AG20443 (cell line): ENCODE measurements at regions not wholly inside any gene's neighbourhood (a gene's known extent, or its start where the extent isn't known, plus 50 kb on each side); places are given as distances from the start of the nearest gene placed in this dataset.

ENCODE experiments used
- DNase-seq: peaks from one replicate; pipeline ENCODE4 v3.0.0; 2012; ENCODE audit warnings: low spot score, mixed read lengths

GRCh38 chr13:44155422-44156293 lies 218.0 kb upstream of the SERP2 start:
- peak; percentile 73 for DNase-seq

- no peak for DNase-seq
Observed at GRCh38 chr13:44156294-44156658, 217.3 kb upstream of the SERP2 start.

- no peak for DNase-seq
Observed at GRCh38 chr13:44157606-44158005, 216.0 kb upstream of the SERP2 start.

GRCh38 chr13:44158098-44158521 lies 215.5 kb upstream of the SERP2 start:
- no peak for DNase-seq

GRCh38 chr13:44158881-44159632 lies 214.6 kb upstream of the SERP2 start:
- DNase-seq: no peak

GRCh38 chr13:44159633-44160279 lies 213.9 kb upstream of the SERP2 start:
- no peak for DNase-seq

- DNase-seq: no peak
Observed at GRCh38 chr13:44160591-44161191, 212.9 kb upstream of the SERP2 start.

- no peak for DNase-seq
Observed at GRCh38 chr13:44163108-44163507, 210.5 kb upstream of the SERP2 start.

- DNase-seq: no peak
Observed at GRCh38 chr13:44165221-44165888, 208.3 kb upstream of the SERP2 start.

GRCh38 chr13:44165889-44166496 lies 207.6 kb upstream of the SERP2 start:
- DNase-seq: no peak

GRCh38 chr13:44169018-44169911 lies 204.4 kb upstream of the SERP2 start:
- no peak for DNase-seq

GRCh38 chr13:44170731-44171130 lies 202.9 kb upstream of the SERP2 start:
- DNase-seq: no peak

- DNase-seq: no peak
Observed at GRCh38 chr13:44171156-44171555, 202.5 kb upstream of the SERP2 start.

- DNase-seq: no peak
Observed at GRCh38 chr13:44171861-44172260, 201.8 kb upstream of the SERP2 start.

- DNase-seq: no peak
Observed at GRCh38 chr13:44172281-44172810, 201.3 kb upstream of the SERP2 start.

- peak; percentile 23 for DNase-seq
Observed at GRCh38 chr13:44174769-44175425, 198.7 kb upstream of the SERP2 start.

GRCh38 chr13:44176173-44176572 lies 197.5 kb upstream of the SERP2 start:
- no peak for DNase-seq

GRCh38 chr13:44180876-44181536 lies 192.6 kb upstream of the SERP2 start:
- no peak for DNase-seq

- no peak for DNase-seq
Observed at GRCh38 chr13:44181931-44182330, 191.7 kb upstream of the SERP2 start.
